ES-I3 (cell line): ENCODE measurements at regions not wholly inside any gene's neighbourhood (a gene's known extent, or its start where the extent isn't known, plus 50 kb on each side); places are given as distances from the start of the nearest gene placed in this dataset.
"Not testable (repeated sequence)": the region's sequence is repeated elsewhere in the genome, so short reads cannot be mapped to it uniquely, and the experiment has no call there.

ENCODE experiments used
- H3K36me3 ChIP-seq: 2 replicates; pipeline ENCODE4 v1.6.1; 2013; ENCODE audit warnings: mild to moderate bottlenecking, low read length, control low read depth, moderate library complexity; ENCODE audit not compliant: insufficient read depth
- H3K4me1 ChIP-seq: 2 replicates; pipeline ENCODE4 v1.6.1; 2013; ENCODE audit warnings: mild to moderate bottlenecking, control low read depth, low read length; ENCODE audit not compliant: insufficient read depth
- H3K9ac ChIP-seq: 2 replicates; pipeline ENCODE4 v1.6.1; 2013; ENCODE audit warnings: low read depth, mild to moderate bottlenecking, low read length, moderate library complexity
- H3K9me3 ChIP-seq: 2 replicates; pipeline ENCODE4 v1.6.1; 2013; ENCODE audit warnings: mild to moderate bottlenecking, low read length, moderate library complexity; ENCODE audit not compliant: control insufficient read depth, insufficient read depth

- H3K9me3 ChIP-seq, H3K9ac ChIP-seq, H3K36me3 ChIP-seq, H3K4me1 ChIP-seq: not testable (repeated sequence)
These were observed 708.4 kb downstream of the XPNPEP1 start for GRCh38 chr10:109214891-109215290.

GRCh38 chr10:109207361-109207760, 716.0 kb downstream of the XPNPEP1 start:
- Histone ChIP-seq H3K9ac (no peak overlapping the region), H3K36me3 (no peaks in the 10 kb centered on the region), H3K4me1 (no peaks in the 10 kb centered on the region), H3K9me3 (no peaks in the 10 kb centered on the region)

GRCh38 chr10:109205929-109206585, 717.3 kb downstream of the XPNPEP1 start:
- Histone ChIP-seq H3K4me1 (no peaks in the 10 kb centered on the region), H3K9me3 (no peaks in the 10 kb centered on the region), H3K36me3 (no peaks in the 10 kb centered on the region), H3K9ac (no peak overlapping the region)

- H3K9ac ChIP-seq, result no peak overlapping the region
- H3K36me3 ChIP-seq, result no peaks in the 10 kb centered on the region
- H3K4me1 ChIP-seq, result no peaks in the 10 kb centered on the region
- no peaks in the 10 kb centered on the region for H3K9me3 ChIP-seq
These were observed 719.5 kb downstream of the XPNPEP1 start for GRCh38 chr10:109203646-109204353.

GRCh38 chr10:109202111-109202510, 721.2 kb downstream of the XPNPEP1 start:
- H3K4me1 ChIP-seq, result no peaks in the 10 kb centered on the region
- no peak overlapping the region for H3K9ac ChIP-seq
- H3K9me3 ChIP-seq, result no peaks in the 10 kb centered on the region
- H3K36me3 ChIP-seq, result no peaks in the 10 kb centered on the region

- H3K4me1 ChIP-seq, result no peaks in the 10 kb centered on the region
- H3K9ac ChIP-seq, result no peak overlapping the region
- no peaks in the 10 kb centered on the region for H3K36me3 ChIP-seq
- no peaks in the 10 kb centered on the region for H3K9me3 ChIP-seq
These were observed 722.7 kb downstream of the XPNPEP1 start for GRCh38 chr10:109200646-109201045.

- H3K4me1 ChIP-seq, result no peaks in the 10 kb centered on the region
- H3K9me3 ChIP-seq, result peaks cover 6% of the 10 kb centered on the region; the same call in 1 of the 2 replicates
- no peak overlapping the region for H3K9ac ChIP-seq
- H3K36me3 ChIP-seq, result no peaks in the 10 kb centered on the region
These were observed 731.5 kb downstream of the XPNPEP1 start for GRCh38 chr10:109191823-109192222.

- H3K36me3 ChIP-seq, result no peaks in the 10 kb centered on the region
- H3K9ac ChIP-seq, result no peak overlapping the region
- H3K9me3 ChIP-seq, result peaks cover 6% of the 10 kb centered on the region; the same call in 1 of the 2 replicates
- H3K4me1 ChIP-seq, result no peaks in the 10 kb centered on the region
These were observed 732.0 kb downstream of the XPNPEP1 start for GRCh38 chr10:109191341-109191740.

GRCh38 chr10:109187677-109188076, 735.6 kb downstream of the XPNPEP1 start:
- Histone ChIP-seq H3K36me3 (no peaks in the 10 kb centered on the region), H3K9ac (no peak overlapping the region), H3K4me1 (no peaks in the 10 kb centered on the region), H3K9me3 (peaks cover 6% of the 10 kb centered on the region; the same call in 1 of the 2 replicates)

GRCh38 chr10:109183366-109183765, 739.9 kb downstream of the XPNPEP1 start:
- Histone ChIP-seq H3K9me3 (no peaks in the 10 kb centered on the region; the same call in 1 of the 2 replicates), H3K36me3 (no peaks in the 10 kb centered on the region), H3K4me1 (no peaks in the 10 kb centered on the region), H3K9ac (no peak overlapping the region)

- Histone ChIP-seq H3K9me3 (peaks cover 6% of the 10 kb centered on the region; the same call in 1 of the 2 replicates), H3K9ac (no peak overlapping the region), H3K4me1 (no peaks in the 10 kb centered on the region), H3K36me3 (no peaks in the 10 kb centered on the region)
These were observed 744.7 kb downstream of the XPNPEP1 start for GRCh38 chr10:109178591-109178990.

GRCh38 chr10:109174526-109174925, 748.8 kb downstream of the XPNPEP1 start:
- Histone ChIP-seq H3K9ac (no peak overlapping the region), H3K4me1 (no peaks in the 10 kb centered on the region), H3K36me3 (no peaks in the 10 kb centered on the region), H3K9me3 (peaks cover 6% of the 10 kb centered on the region; the same call in 1 of the 2 replicates)

GRCh38 chr10:109173937-109174336, 749.4 kb downstream of the XPNPEP1 start:
- Histone ChIP-seq H3K9ac (no peak overlapping the region), H3K4me1 (no peaks in the 10 kb centered on the region), H3K9me3 (peaks cover 6% of the 10 kb centered on the region; the same call in 1 of the 2 replicates), H3K36me3 (no peaks in the 10 kb centered on the region)

- H3K9me3 ChIP-seq, result peaks cover 6% of the 10 kb centered on the region; the same call in 1 of the 2 replicates
- no peaks in the 10 kb centered on the region for H3K4me1 ChIP-seq
- no peaks in the 10 kb centered on the region for H3K36me3 ChIP-seq
- no peak overlapping the region for H3K9ac ChIP-seq
These were observed 750.2 kb downstream of the XPNPEP1 start for GRCh38 chr10:109173121-109173520.

GRCh38 chr10:109166935-109167334, 756.4 kb downstream of the XPNPEP1 start:
- H3K4me1 ChIP-seq, result no peaks in the 10 kb centered on the region
- no peak overlapping the region for H3K9ac ChIP-seq
- H3K36me3 ChIP-seq, result no peaks in the 10 kb centered on the region
- H3K9me3 ChIP-seq, result no peaks in the 10 kb centered on the region
